Fibroblast of villous mesenchyme (primary cell): ENCODE measurements at regions not wholly inside any gene's neighbourhood (a gene's known extent, or its start where the extent isn't known, plus 50 kb on each side); places are given as distances from the start of the nearest gene placed in this dataset.

Source experiments
- DNase-seq: peaks from one replicate; pipeline ENCODE4 v3.0.0-alpha.2; 2010; ENCODE audit warnings: low read depth
- H3K4me3 ChIP-seq: 2 replicates; pipeline ENCODE4 v1.5.1; 2011; ENCODE audit warnings: low read depth, mild to moderate bottlenecking, low read length
- TF ChIP-seq, protein P1 (sequence below): IDR thresholded peaks from 2 replicates; pipeline ENCODE4 v1.5.1; 2012; ENCODE audit warnings: low read depth, mild to moderate bottlenecking, low read length; ENCODE audit not compliant: insufficient read depth

DNA sequence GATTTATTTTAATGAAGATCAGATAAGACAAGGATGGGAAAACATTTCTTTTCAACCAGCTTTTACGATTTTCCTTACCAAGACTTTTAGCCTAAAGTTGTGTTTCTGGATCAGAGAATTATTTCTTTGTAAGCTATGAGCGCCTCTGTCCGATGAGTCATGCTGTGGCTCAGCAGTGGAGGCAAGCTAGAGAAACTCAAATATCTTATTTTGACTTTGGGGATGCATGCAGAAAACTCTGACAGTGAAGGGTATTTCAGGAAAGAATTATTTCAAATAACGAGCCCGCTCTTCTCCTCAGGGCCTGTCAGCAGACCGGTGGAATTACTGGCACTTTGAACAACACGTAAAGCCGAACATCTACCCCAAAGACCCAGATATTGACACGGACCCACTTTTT lies 77.9 kb upstream of the OR5AK2 start:
- DNase-seq = no peak
- H3K4me3 ChIP-seq = no peak overlapping the region
- TF ChIP-seq, protein P1, sequence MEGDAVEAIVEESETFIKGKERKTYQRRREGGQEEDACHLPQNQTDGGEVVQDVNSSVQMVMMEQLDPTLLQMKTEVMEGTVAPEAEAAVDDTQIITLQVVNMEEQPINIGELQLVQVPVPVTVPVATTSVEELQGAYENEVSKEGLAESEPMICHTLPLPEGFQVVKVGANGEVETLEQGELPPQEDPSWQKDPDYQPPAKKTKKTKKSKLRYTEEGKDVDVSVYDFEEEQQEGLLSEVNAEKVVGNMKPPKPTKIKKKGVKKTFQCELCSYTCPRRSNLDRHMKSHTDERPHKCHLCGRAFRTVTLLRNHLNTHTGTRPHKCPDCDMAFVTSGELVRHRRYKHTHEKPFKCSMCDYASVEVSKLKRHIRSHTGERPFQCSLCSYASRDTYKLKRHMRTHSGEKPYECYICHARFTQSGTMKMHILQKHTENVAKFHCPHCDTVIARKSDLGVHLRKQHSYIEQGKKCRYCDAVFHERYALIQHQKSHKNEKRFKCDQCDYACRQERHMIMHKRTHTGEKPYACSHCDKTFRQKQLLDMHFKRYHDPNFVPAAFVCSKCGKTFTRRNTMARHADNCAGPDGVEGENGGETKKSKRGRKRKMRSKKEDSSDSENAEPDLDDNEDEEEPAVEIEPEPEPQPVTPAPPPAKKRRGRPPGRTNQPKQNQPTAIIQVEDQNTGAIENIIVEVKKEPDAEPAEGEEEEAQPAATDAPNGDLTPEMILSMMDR = no peak

DNA sequence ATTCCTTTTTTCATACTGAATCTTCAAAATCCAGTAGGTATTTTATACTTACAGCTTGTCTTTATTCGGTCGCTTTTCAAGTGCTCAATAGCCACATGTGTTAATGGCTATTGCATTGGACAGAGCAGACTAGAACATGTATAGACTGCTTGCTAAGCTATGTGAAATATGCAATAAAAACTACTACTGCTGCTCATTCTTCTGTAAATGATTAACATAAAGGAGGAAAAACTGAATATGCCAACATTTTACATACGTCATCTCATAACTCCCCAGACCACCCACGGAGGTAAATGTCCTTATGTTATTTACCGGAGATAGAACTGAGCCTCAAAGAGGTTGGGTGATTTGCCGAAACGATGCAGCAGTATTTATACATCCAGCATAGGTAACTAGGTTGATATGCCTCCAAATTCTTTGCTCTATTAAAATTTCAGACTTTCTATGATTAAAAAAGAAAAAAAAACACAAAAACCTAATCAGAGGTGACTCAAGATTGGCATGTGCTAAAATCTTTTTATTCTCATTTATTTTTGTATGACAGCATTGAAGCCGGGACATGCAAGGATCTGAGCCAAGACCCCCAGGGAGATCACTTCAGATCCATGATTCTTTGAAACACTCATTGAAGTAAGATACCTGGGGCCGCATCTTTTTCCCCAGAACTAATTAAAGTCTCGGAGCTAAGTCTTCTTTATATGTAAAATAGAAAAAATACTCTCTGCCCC lies 78.5 kb upstream of the OR5AK2 start:
- no peak overlapping the region for H3K4me3 ChIP-seq
- TF ChIP-seq, protein P1 = no peak
- DNase-seq = no peak

DNA sequence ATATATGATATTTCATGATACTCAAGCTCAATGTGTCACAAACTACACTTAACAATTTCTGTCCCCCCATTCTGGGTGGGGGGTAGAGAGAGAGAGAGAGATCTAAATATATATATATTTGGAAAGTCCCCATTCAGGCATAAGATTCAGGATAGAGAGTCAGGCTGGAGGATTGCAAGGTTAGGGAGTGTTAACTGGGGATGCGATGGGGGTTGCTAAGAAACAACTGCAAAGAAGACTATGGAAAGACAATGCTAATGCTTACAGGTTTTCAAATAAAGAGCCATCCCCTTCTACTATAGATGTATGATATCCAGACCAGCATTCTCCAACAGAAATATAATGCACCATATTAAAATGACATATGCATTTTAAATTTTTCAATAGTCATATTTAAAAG lies 79.2 kb upstream of the OR5AK2 start:
- no peak for DNase-seq
- TF ChIP-seq, protein P1 = no peak
- H3K4me3 ChIP-seq = no peak overlapping the region

DNA sequence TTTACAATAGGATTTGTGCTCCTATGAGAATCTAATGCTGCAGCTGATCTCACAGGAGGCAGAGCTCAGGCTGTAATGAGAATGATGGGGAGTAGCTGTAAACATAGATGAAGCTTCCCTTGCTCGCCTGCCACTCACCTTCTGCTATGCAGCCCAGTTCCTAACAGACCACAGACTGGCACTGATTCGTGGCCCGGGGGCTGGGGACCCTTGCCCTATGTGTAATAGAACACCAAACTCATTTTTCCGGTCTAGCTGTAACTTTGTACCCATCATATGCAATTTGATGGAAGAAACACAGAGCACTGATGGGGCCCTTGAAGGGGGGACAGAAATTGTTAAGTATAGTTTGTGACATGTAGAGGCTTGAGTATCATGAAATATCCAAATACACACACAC lies 79.6 kb upstream of the OR5AK2 start:
- DNase-seq = no peak
- H3K4me3 ChIP-seq = no peak overlapping the region
- TF ChIP-seq, protein P1 = no peak

DNA sequence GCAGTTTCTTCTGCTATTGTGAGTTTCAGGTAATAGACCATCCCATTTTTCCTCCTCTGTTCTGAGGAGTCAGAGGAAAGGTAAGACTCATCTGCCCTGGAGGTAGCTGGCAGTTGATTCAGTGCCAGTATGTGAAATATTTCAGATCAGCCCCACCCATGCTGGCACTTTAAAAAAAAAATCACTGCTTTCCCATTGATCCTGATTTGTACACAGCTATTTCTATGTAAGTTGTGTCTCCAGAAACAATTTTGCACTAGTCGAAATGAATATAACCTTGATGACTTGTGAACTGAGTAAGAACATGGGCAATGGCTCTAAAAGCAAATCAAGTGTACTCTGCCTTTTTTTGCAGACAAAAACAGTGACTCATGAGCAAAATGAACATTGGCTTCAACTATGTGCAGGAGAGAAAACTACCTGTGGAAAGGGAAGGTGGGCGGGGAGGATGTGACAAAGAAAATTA lies 82.0 kb upstream of the OR5AK2 start:
- TF ChIP-seq, protein P1 = no peak
- no peak overlapping the region for H3K4me3 ChIP-seq
- no peak for DNase-seq

DNA sequence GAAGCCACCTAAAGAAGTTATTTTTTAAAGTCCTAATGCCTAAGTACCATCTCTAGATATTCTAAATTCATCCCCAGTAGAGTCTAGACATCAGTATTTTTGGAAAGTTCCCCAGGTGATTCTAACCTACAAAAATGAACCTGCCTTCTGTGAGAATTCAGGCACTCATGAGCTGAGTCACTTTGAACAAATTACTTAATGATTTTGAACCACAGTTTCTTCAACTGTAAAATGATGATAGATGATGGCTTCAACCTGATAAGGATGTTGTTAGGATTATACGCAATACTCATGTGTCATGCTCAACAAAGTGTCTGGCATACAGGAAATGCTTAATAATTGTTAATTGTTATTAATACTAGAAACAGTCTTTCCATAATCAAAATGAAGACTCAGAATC lies 82.8 kb upstream of the OR5AK2 start:
- DNase-seq = no peak
- H3K4me3 ChIP-seq = no peak overlapping the region
- TF ChIP-seq, protein P1 = no peak

DNA sequence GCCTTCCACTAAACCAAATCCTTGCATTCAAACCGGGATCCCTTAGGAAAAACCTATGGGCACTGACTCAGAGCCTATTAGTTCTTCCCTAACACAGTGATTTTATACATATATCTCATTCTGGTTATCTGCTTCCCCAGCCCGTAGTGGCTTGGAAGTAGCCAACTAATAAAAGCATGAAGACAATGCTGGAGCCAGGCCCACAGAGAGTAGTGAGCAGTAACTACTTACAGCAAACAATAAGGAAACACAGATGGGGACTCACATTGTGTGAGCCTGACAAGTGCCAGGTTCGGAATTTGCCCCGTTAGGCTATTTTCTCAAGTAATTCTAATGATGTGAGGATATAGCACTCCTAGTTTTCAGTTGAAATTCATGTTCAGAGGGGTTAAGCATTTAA lies 83.3 kb upstream of the OR5AK2 start:
- no peak overlapping the region for H3K4me3 ChIP-seq
- DNase-seq = no peak
- TF ChIP-seq, protein P1 = no peak
